GM23338 (cell line): ENCODE measurements at regions not wholly inside any gene's neighbourhood (a gene's known extent, or its start where the extent isn't known, plus 50 kb on each side); places are given as distances from the start of the nearest gene placed in this dataset.

Source experiments
- ATAC-seq: fragments of 200-7000 bp; cut with Tn5 transposase; 3 replicates; pipeline ENCODE4 v1.9.1; 2020
- DNase-seq: peaks from one replicate; pipeline ENCODE4 v3.0.0-alpha.2; 2015; ENCODE audit warnings: low spot score
- H2AFZ ChIP-seq: fragments of 200-600 bp; sonication (generic); 2 replicates; pipeline ENCODE4 v1.8.0; 2016; ENCODE audit warnings: antibody characterized with exemption, mild to moderate bottlenecking, moderate library complexity
- H3F3A ChIP-seq: fragments of 200-600 bp; sonication (generic); replicated peaks from 2 replicates; pipeline ENCODE4 v1.8.0; 2017; ENCODE audit warnings: antibody characterized with exemption, mixed run types, low read depth
- H3K27ac ChIP-seq: fragments of 200-600 bp; sonication (generic); 2 replicates; pipeline ENCODE4 v1.6.1; 2016; ENCODE audit warnings: low read depth
- H3K27me3 ChIP-seq: fragments of 200-600 bp; sonication (generic); 2 replicates; pipeline ENCODE4 v1.8.0; 2016; ENCODE audit warnings: mild to moderate bottlenecking, mixed run types, moderate library complexity; ENCODE audit not compliant: insufficient read depth
- H3K36me3 ChIP-seq: fragments of 200-600 bp; sonication (generic); 2 replicates; pipeline ENCODE4 v1.8.0; 2016; ENCODE audit warnings: mild to moderate bottlenecking; ENCODE audit not compliant: insufficient read depth
- H3K4me1 ChIP-seq: fragments of 200-600 bp; sonication (generic); 2 replicates; pipeline ENCODE4 v1.8.0; 2016; ENCODE audit warnings: mild to moderate bottlenecking, moderate library complexity; ENCODE audit not compliant: insufficient read depth
- H3K4me2 ChIP-seq: fragments of 200-600 bp; sonication (generic); 2 replicates; pipeline ENCODE4 v1.7.1; 2017; ENCODE audit warnings: mixed run types
- H3K4me3 ChIP-seq: fragments of 200-600 bp; sonication (generic); 2 replicates; pipeline ENCODE4 v1.6.1; 2016; ENCODE audit warnings: mixed run types
- H3K79me2 ChIP-seq: fragments of 200-600 bp; sonication (generic); replicated peaks from 2 replicates; pipeline ENCODE4 v1.8.0; 2017; ENCODE audit warnings: mild to moderate bottlenecking; ENCODE audit not compliant: insufficient read depth
- H3K9me2 ChIP-seq: fragments of 200-600 bp; sonication (generic); 2 replicates; pipeline ENCODE4 v1.8.0; 2017; ENCODE audit not compliant: insufficient read depth
- H4K20me1 ChIP-seq: fragments of 200-600 bp; sonication (generic); replicated peaks from 2 replicates; pipeline ENCODE4 v1.8.0; 2017; ENCODE audit warnings: mild to moderate bottlenecking; ENCODE audit not compliant: insufficient read depth
- H3K27ac Mint-ChIP-seq: 2 replicates; pipeline ENCODE4 v1.8.0; 2020; ENCODE audit warnings: inconsistent platforms, mild to moderate bottlenecking, moderate library complexity, mixed read lengths
- H3K27me3 Mint-ChIP-seq: 3 replicates; pipeline ENCODE4 v1.8.0; 2022; ENCODE audit warnings: low read depth, mild to moderate bottlenecking, moderate library complexity, mixed read lengths, inconsistent platforms; ENCODE audit not compliant: insufficient read depth, poor library complexity
- H3K36me3 Mint-ChIP-seq: 3 replicates; pipeline ENCODE4 v1.8.0; 2021; ENCODE audit warnings: low read depth, mild to moderate bottlenecking, inconsistent platforms, moderate library complexity, mixed read lengths
- H3K4me1 Mint-ChIP-seq: 3 replicates; pipeline ENCODE4 v1.8.0; 2020; ENCODE audit warnings: mild to moderate bottlenecking, inconsistent platforms, mixed read lengths
- H3K4me3 Mint-ChIP-seq: 3 replicates; pipeline ENCODE4 v1.8.0; 2021; ENCODE audit warnings: moderate library complexity, mild to moderate bottlenecking, inconsistent platforms, mixed read lengths
- H3K9me3 Mint-ChIP-seq: 3 replicates; pipeline ENCODE4 v1.8.0; 2020; ENCODE audit warnings: moderate library complexity, mild to moderate bottlenecking, inconsistent platforms, mixed read lengths
- REST ChIP-seq: IDR thresholded peaks from one replicate; pipeline ENCODE4 v1.6.1; 2018; ENCODE audit warnings: antibody characterized with exemption; ENCODE audit not compliant: unreplicated experiment
- ZNF462 ChIP-seq: fragments of 250-450 bp; sonication (Bioruptor Pico); IDR thresholded peaks from 2 replicates; pipeline ENCODE4 v1.5.0; 2020; ENCODE audit warnings: mild to moderate bottlenecking, moderate library complexity

GRCh38 chr6:24988562-24988961 lies 52.8 kb upstream of the RIPOR2 start:
- Histone ChIP-seq H3K27me3 (no peaks in the 10 kb centered on the region), H3K4me3 (no peak overlapping the region), H3K4me1 (peaks cover 14% of the 10 kb centered on the region), H3K36me3 (no peaks in the 10 kb centered on the region), H4K20me1 (no peaks in the 10 kb centered on the region), H3K79me2 (no peaks in the 10 kb centered on the region), H3K4me2 (no peak overlapping the region), H3K27ac (no peak overlapping the region), H3F3A (no peaks in the 10 kb centered on the region), H2AFZ (no peak overlapping the region), H3K9me2 (0 out of 2 replicates have a peak, but pooled peaks cover 3% of the 10 kb centered on the region)
- Mint-ChIP-seq H3K4me1 (peaks cover 24% of the 10 kb centered on the region), H3K27me3 (no peaks in the 10 kb centered on the region), H3K4me3 (no peak overlapping the region), H3K27ac (no peak overlapping the region), H3K36me3 (peaks cover 37% of the 10 kb centered on the region), H3K9me3 (peaks cover 34% of the 10 kb centered on the region)
- DNase-seq, result no peak
- TF ChIP-seq ZNF462 (CRISPR knock-in tag) (no peak), REST (no peak)
- no peak for ATAC-seq
